Ishikawa (cell line): ENCODE measurements at regions not wholly inside any gene's neighbourhood (a gene's known extent, or its start where the extent isn't known, plus 50 kb on each side); places are given as distances from the start of the nearest gene placed in this dataset.

Experiments
- CEBPB ChIP-seq: IDR thresholded peaks from 2 replicates; pipeline ENCODE4 v1.6.1; 2012
- CREB1 ChIP-seq: IDR thresholded peaks from 2 replicates; pipeline ENCODE4 v1.6.1; 2012; ENCODE audit warnings: low read depth
- EGR1 ChIP-seq: IDR thresholded peaks from 2 replicates; pipeline ENCODE4 v1.6.1; 2012
- EP300 ChIP-seq: IDR thresholded peaks from 2 replicates; pipeline ENCODE4 v1.6.1; 2012; ENCODE audit warnings: borderline replicate concordance
- FOXM1 ChIP-seq: IDR thresholded peaks from 2 replicates; pipeline ENCODE4 v1.6.1; 2012; ENCODE audit warnings: low read depth, borderline replicate concordance
- MAX ChIP-seq: IDR thresholded peaks from 2 replicates; pipeline ENCODE4 v1.6.1; 2012
- NFIC ChIP-seq: IDR thresholded peaks from 2 replicates; pipeline ENCODE4 v1.6.1; 2012
- RAD21 ChIP-seq: IDR thresholded peaks from 2 replicates; pipeline ENCODE4 v1.6.1; 2012; ENCODE audit warnings: low read depth
- REST ChIP-seq: IDR thresholded peaks from 2 replicates; pipeline ENCODE4 v1.6.1; 2012; ENCODE audit warnings: low read depth, mild to moderate bottlenecking
- TAF1 ChIP-seq: IDR thresholded peaks from 2 replicates; pipeline ENCODE4 v1.6.1; 2012; ENCODE audit warnings: low read depth, mild to moderate bottlenecking
- TCF12 ChIP-seq: IDR thresholded peaks from 2 replicates; pipeline ENCODE4 v1.6.1; 2012; ENCODE audit warnings: low read depth
- TEAD4 ChIP-seq: IDR thresholded peaks from 2 replicates; pipeline ENCODE4 v1.6.1; 2012
- USF1 ChIP-seq: IDR thresholded peaks from 2 replicates; pipeline ENCODE4 v1.6.1; 2012
- YY1 ChIP-seq: IDR thresholded peaks from 2 replicates; pipeline ENCODE4 v1.6.1; 2012; ENCODE audit warnings: low read depth
- ZBTB7A ChIP-seq: IDR thresholded peaks from 2 replicates; pipeline ENCODE4 v1.6.1; 2012; ENCODE audit warnings: low read depth

DNA sequence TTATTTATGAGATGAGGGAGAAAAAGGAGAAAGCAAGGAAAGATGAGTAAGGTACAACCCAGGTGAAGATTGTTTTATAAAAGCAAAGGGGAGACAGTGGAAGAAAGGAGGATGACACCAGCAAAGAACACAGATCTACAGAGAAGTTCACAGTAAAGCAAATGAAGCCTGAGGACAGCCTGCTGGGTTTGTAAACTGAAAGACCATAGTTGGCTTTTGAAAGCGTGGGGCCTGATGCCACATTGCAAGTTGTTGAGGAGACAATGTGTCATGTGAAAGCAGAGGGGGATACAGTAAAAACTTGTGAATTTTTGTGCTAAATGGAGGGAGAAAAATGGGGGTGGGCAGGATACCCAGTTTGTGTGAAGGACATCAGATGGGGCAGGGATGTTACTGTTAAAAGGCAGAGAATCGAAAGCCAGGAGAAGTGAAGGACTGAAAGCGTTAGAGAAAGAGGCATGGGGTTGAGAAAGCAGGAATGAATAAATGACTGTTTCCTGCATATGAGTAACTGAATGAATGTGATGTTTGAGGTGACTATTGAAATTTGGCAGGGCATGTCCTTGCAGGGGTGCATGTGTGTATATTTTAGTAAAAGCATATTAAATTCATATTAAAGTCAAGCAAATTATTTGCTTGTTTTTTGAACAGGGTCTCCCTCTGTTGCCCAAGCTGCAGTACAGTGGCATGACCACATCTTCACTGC is 69.6 kb downstream of the SPRY1 start:
- TF ChIP-seq TCF12 (no peak), FOXM1 (no peak), EGR1 (no peak), TEAD4 (no peak), ZBTB7A (no peak), NFIC (no peak), YY1 (no peak)

- TF ChIP-seq USF1, result no peak
- no peak for TF ChIP-seq REST
- TF ChIP-seq EGR1, result no peak
- TF ChIP-seq ZBTB7A, result no peak
- no peak for TF ChIP-seq TAF1
- no peak for TF ChIP-seq MAX
- TF ChIP-seq YY1, result no peak
- no peak for TF ChIP-seq FOXM1
- no peak for TF ChIP-seq EP300
- no peak for TF ChIP-seq CREB1
- no peak for TF ChIP-seq NFIC
- no peak for TF ChIP-seq CEBPB
- TF ChIP-seq RAD21, result no peak
Observed at GRCh38 chr4:123468479-123469031, 72.0 kb downstream of the SPRY1 start.

- TF ChIP-seq EP300 (no peak), TAF1 (no peak), TEAD4 (no peak), CREB1 (no peak)
Observed at GRCh38 chr4:123469245-123469644, 72.7 kb downstream of the SPRY1 start.

GRCh38 chr4:123469696-123470095 is 73.1 kb downstream of the SPRY1 start:
- TF ChIP-seq TEAD4, result no peak
- no peak for TF ChIP-seq CREB1
- TF ChIP-seq USF1, result no peak
- no peak for TF ChIP-seq FOXM1
- no peak for TF ChIP-seq TAF1
- TF ChIP-seq REST, result no peak
- TF ChIP-seq RAD21, result no peak
- TF ChIP-seq EGR1, result no peak
- TF ChIP-seq EP300, result no peak
- no peak for TF ChIP-seq ZBTB7A
- TF ChIP-seq TCF12, result no peak
- no peak for TF ChIP-seq CEBPB
- no peak for TF ChIP-seq NFIC
- TF ChIP-seq YY1, result no peak
- no peak for TF ChIP-seq MAX

DNA sequence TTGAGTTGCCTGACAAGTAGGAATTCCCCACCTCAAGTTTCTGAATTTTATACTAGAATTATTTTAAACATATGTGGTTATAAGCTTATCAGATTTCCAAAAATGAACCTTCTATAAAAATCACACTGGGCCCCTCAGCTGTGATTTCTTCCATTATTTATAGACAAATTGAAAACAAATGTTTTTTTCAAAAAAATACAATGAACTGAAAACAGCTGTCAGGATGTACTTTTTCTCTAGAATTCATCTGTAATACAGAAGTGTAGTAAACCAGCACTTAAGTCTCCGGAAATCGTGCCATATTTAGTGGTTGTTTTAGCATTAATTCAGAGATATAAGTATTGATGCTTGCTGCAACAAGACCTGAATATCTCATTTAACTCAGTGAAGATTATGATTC is 74.0 kb downstream of the SPRY1 start:
- TF ChIP-seq TCF12 (no peak), ZBTB7A (no peak), NFIC (no peak), USF1 (no peak)

DNA sequence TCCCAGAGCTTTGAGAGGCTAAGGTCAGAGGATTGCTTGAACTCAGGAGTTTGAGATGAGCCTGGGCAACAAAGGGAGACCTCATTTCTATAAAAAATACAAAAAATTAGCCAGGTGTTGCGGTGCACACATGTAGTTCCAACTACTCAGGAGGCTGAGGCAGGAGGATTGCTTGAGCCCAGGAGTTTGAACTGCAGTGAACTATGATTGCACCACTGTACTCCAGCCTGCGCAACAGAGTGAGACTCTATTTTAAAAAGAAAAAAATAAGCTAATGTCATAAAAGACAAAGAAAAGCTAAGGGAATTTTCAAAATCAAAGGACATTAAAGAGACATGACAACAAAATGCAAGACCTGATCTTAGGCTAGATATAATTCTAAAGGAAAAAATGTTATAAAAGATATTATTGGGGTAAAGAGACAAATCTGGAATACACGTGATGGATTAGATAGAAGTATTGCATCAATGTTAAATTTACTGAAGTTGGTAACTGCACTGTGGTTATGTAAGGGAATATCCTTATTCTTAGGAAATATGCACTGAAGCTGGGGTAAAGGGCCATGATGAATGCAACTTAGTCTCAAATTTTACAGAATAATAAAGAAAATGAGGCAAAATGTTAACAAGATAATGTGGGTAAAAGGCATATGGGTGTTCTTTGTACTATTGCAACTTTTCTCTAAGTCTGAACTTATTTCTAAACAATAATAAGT is 75.2 kb downstream of the SPRY1 start:
- TF ChIP-seq NFIC, result no peak
- no peak for TF ChIP-seq TEAD4
- TF ChIP-seq YY1, result no peak
- TF ChIP-seq RAD21, result no peak
- no peak for TF ChIP-seq CEBPB
- TF ChIP-seq CREB1, result no peak
- TF ChIP-seq TAF1, result no peak
- TF ChIP-seq EP300, result no peak
- no peak for TF ChIP-seq MAX
